WTC11 (cell line): ENCODE measurements at regions not wholly inside any gene's neighbourhood (a gene's known extent, or its start where the extent isn't known, plus 50 kb on each side); places are given as distances from the start of the nearest gene placed in this dataset.

Experiments
- ATAC-seq: fragments of 200-7000 bp; cut with Tn5 transposase; 2 replicates; pipeline ENCODE4 v1.10.0; 2021; ENCODE audit warnings: mild to moderate bottlenecking, moderate library complexity
- CTCF ChIA-PET: fragments of 300-600 bp; sonication (Branson Sonifier 250); formaldehyde crosslinking; loops from one replicate; lab custom pipeline; 2021; ENCODE audit warnings: antibody characterized with exemption; lab: Charles Lee
- POLR2A ChIA-PET: fragments of 350-600 bp; sonication (Branson Sonifier 250); formaldehyde crosslinking; loops from one replicate; lab custom pipeline; 2021; ENCODE audit warnings: antibody characterized with exemption; lab: Charles Lee
- DNase-seq: peaks from one replicate; pipeline ENCODE4 v3.0.0; 2021; ENCODE audit warnings: low spot score
- H3K27ac Mint-ChIP-seq: 2 replicates; pipeline ENCODE4 v1.8.0; 2021; ENCODE audit warnings: mixed read lengths
- H3K27me3 Mint-ChIP-seq: 2 replicates; pipeline ENCODE4 v1.8.0; 2021; ENCODE audit warnings: low read depth, mild to moderate bottlenecking, moderate library complexity, mixed read lengths
- H3K36me3 Mint-ChIP-seq: 2 replicates; pipeline ENCODE4 v1.8.0; 2021; ENCODE audit warnings: mixed read lengths
- H3K4me1 Mint-ChIP-seq: 2 replicates; pipeline ENCODE4 v1.8.0; 2022; ENCODE audit warnings: mixed read lengths
- H3K4me3 Mint-ChIP-seq: 2 replicates; pipeline ENCODE4 v1.8.0; 2021; ENCODE audit warnings: mild to moderate bottlenecking, moderate library complexity, mixed read lengths
- H3K9me3 Mint-ChIP-seq: 2 replicates; pipeline ENCODE4 v1.8.0; 2021; ENCODE audit warnings: mixed read lengths
- ATF6 ChIP-seq: sonication (generic); formaldehyde crosslinking; IDR thresholded peaks from 2 replicates; pipeline ENCODE4 v1.8.1; 2023; ENCODE audit warnings: mild to moderate bottlenecking, missing genetic modification reagents
- CREB1 ChIP-seq: sonication (generic); formaldehyde crosslinking; IDR thresholded peaks from 2 replicates; pipeline ENCODE4 v1.8.0; 2023; ENCODE audit warnings: mild to moderate bottlenecking, missing genetic modification reagents
- ELF4 ChIP-seq: sonication (generic); formaldehyde crosslinking; IDR thresholded peaks from 2 replicates; pipeline ENCODE4 v1.8.1; 2022; ENCODE audit warnings: low read depth, mild to moderate bottlenecking, moderate library complexity, missing genetic modification reagents
- FOXJ3 ChIP-seq: sonication (generic); formaldehyde crosslinking; IDR thresholded peaks from 2 replicates; pipeline ENCODE4 v1.9.0; 2021; ENCODE audit warnings: missing genetic modification reagents, mild to moderate bottlenecking, borderline replicate concordance
- HMGA2 ChIP-seq: fragments of 250-450 bp; sonication (Bioruptor Pico); IDR thresholded peaks from 2 replicates; pipeline ENCODE4 v1.4.0; 2021; ENCODE audit warnings: mild to moderate bottlenecking, moderate library complexity
- IRF2 ChIP-seq: sonication (generic); formaldehyde crosslinking; IDR thresholded peaks from 2 replicates; pipeline ENCODE4 v1.8.0; 2022; ENCODE audit warnings: low read depth, missing genetic modification reagents, borderline replicate concordance
- NFATC4 ChIP-seq: fragments of 250-450 bp; sonication (Bioruptor Pico); IDR thresholded peaks from 2 replicates; pipeline ENCODE4 v1.9.0; 2021; ENCODE audit warnings: mild to moderate bottlenecking
- NR1H2 ChIP-seq: sonication (generic); formaldehyde crosslinking; IDR thresholded peaks from 2 replicates; pipeline ENCODE4 v1.9.0; 2021; ENCODE audit warnings: mild to moderate bottlenecking, moderate library complexity, missing genetic modification reagents
- NR2C2 ChIP-seq: sonication (generic); formaldehyde crosslinking; IDR thresholded peaks from 2 replicates; pipeline ENCODE4 v1.8.0; 2022; ENCODE audit warnings: mild to moderate bottlenecking, missing genetic modification reagents
- PRRX2 ChIP-seq: fragments of 250-450 bp; sonication (Bioruptor Pico); IDR thresholded peaks from 2 replicates; pipeline ENCODE4 v1.8.0; 2021; ENCODE audit warnings: mild to moderate bottlenecking
- RELA ChIP-seq: sonication (generic); formaldehyde crosslinking; IDR thresholded peaks from 2 replicates; pipeline ENCODE4 v1.8.1; 2022; ENCODE audit warnings: missing genetic modification reagents, mild to moderate bottlenecking, borderline replicate concordance
- SOX15 ChIP-seq: fragments of 250-450 bp; sonication (Bioruptor Pico); IDR thresholded peaks from 2 replicates; pipeline ENCODE4 v1.9.0; 2021; ENCODE audit warnings: mild to moderate bottlenecking
- STAT6 ChIP-seq: sonication (generic); formaldehyde crosslinking; conservative IDR thresholded peaks from 2 replicates; pipeline ENCODE4 v1.8.1; 2023; ENCODE audit warnings: mild to moderate bottlenecking, low read depth, missing genetic modification reagents, moderate library complexity
- USF2 ChIP-seq: sonication (generic); formaldehyde crosslinking; IDR thresholded peaks from 2 replicates; pipeline ENCODE4 v1.8.1; 2023; ENCODE audit warnings: mild to moderate bottlenecking, missing genetic modification reagents, moderate library complexity
- ZBTB43 ChIP-seq: sonication (generic); formaldehyde crosslinking; IDR thresholded peaks from 2 replicates; pipeline ENCODE4 v1.8.1; 2023; ENCODE audit warnings: mild to moderate bottlenecking, missing genetic modification reagents
- ZNF121 ChIP-seq: sonication (generic); formaldehyde crosslinking; IDR thresholded peaks from 2 replicates; pipeline ENCODE4 v1.8.0; 2023; ENCODE audit warnings: missing genetic modification reagents
- ZNF219 ChIP-seq: sonication (generic); formaldehyde crosslinking; IDR thresholded peaks from 2 replicates; pipeline ENCODE4 v1.8.0; 2023; ENCODE audit warnings: missing genetic modification reagents, mild to moderate bottlenecking, borderline replicate concordance
- ZNF232 ChIP-seq: sonication (generic); formaldehyde crosslinking; IDR thresholded peaks from 2 replicates; pipeline ENCODE4 v1.8.0; 2022; ENCODE audit warnings: mild to moderate bottlenecking, missing genetic modification reagents
- ZNF263 ChIP-seq: sonication (generic); formaldehyde crosslinking; IDR thresholded peaks from 2 replicates; pipeline ENCODE4 v1.8.1; 2022; ENCODE audit warnings: low read depth, mild to moderate bottlenecking, moderate library complexity, missing genetic modification reagents
- ZNF317 ChIP-seq: sonication (generic); formaldehyde crosslinking; IDR thresholded peaks from 2 replicates; pipeline ENCODE4 v1.8.1; 2023; ENCODE audit warnings: low read depth, mild to moderate bottlenecking, moderate library complexity, missing genetic modification reagents, borderline replicate concordance
- ZNF416 ChIP-seq: fragments of 250-450 bp; sonication (Bioruptor Pico); IDR thresholded peaks from 2 replicates; pipeline ENCODE4 v1.9.0; 2021; ENCODE audit warnings: mild to moderate bottlenecking, inconsistent platforms
- ZNF512 ChIP-seq: sonication (generic); formaldehyde crosslinking; IDR thresholded peaks from 2 replicates; pipeline ENCODE4 v1.8.1; 2022; ENCODE audit warnings: missing genetic modification reagents, borderline replicate concordance
- ZNF671 ChIP-seq: fragments of 250-450 bp; sonication (Bioruptor Pico); IDR thresholded peaks from 2 replicates; pipeline ENCODE4 v1.8.0; 2021; ENCODE audit warnings: mild to moderate bottlenecking
- TF ChIP-seq, protein P1 (sequence below): sonication (generic); formaldehyde crosslinking; IDR thresholded peaks from 2 replicates; pipeline ENCODE4 v1.8.1; 2022; ENCODE audit warnings: mild to moderate bottlenecking, moderate library complexity, missing genetic modification reagents

GRCh38 chr13:31518645-31519044, 220.7 kb upstream of the RXFP2 start (continued):
- TF ChIP-seq, protein P1, sequence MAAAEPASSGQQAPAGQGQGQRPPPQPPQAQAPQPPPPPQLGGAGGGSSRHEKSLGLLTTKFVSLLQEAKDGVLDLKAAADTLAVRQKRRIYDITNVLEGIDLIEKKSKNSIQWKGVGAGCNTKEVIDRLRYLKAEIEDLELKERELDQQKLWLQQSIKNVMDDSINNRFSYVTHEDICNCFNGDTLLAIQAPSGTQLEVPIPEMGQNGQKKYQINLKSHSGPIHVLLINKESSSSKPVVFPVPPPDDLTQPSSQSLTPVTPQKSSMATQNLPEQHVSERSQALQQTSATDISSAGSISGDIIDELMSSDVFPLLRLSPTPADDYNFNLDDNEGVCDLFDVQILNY (CRISPR knock-in tag): no peak
- TF ChIP-seq ZNF416 (no peak), ZNF317 (CRISPR knock-in tag) (no peak), ATF6 (CRISPR knock-in tag) (no peak), FOXJ3 (CRISPR knock-in tag) (no peak), NFATC4 (no peak)
- TF ChIP-seq, all 79 proteins: peak for 0

- TF ChIP-seq STAT6: no peak
- TF ChIP-seq ZBTB43 (CRISPR knock-in tag): no peak
- TF ChIP-seq ZNF671: no peak
- TF ChIP-seq ZNF416: no peak
- TF ChIP-seq ZNF219 (CRISPR knock-in tag): no peak
- no peak for TF ChIP-seq HMGA2 (CRISPR knock-in tag)
- TF ChIP-seq CREB1 (CRISPR knock-in tag): no peak
- no peak for TF ChIP-seq NFATC4
- no peak for TF ChIP-seq PRRX2
- no peak for TF ChIP-seq ZNF121 (CRISPR knock-in tag)
- TF ChIP-seq IRF2 (CRISPR knock-in tag): no peak
- no peak for TF ChIP-seq SOX15 (CRISPR knock-in tag)
- TF ChIP-seq NR1H2 (CRISPR knock-in tag): no peak
- CTCF ChIA-PET: interaction anchor here (1.7 kb wide), 1 partner anchor 17 kb away, joined by 6 read pairs; no protein-coding TSS in a partner anchor
- no peak for ATAC-seq
- Mint-ChIP-seq H3K27me3 (peaks cover 3% of the 10 kb centered on the region; the same call in 1 of the 2 replicates), H3K27ac (no peak overlapping the region), H3K4me3 (no peak overlapping the region), H3K9me3 (peaks cover 5% of the 10 kb centered on the region; the same call in 1 of the 2 replicates), H3K36me3 (no peaks in the 10 kb centered on the region), H3K4me1 (peaks cover 17% of the 10 kb centered on the region)
- no peak for DNase-seq
- POLR2A ChIA-PET: no interaction called here
Measured at GRCh38 chr13:31521435-31521834, 217.9 kb upstream of the RXFP2 start.

DNA sequence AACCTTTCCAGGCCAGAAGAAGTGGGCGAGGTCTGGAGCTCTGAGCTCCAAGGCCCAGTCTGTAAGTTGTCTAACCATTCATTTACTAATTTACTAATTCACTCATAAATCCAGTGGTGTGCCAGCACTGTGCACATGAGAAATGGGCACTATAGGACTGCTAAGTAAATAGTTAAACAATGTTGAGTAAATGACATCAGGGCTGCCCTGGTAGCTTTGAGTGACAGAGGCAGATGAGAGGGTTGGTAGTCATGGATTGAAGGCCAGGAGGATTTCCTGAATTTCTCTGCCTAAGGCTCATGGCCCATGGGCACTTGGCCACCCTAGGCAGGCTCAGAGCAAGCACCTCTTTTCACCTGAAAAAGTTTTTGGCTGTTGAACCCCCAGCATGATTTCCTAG, 216.9 kb upstream of the RXFP2 start:
- Mint-ChIP-seq H3K36me3 (no peaks in the 10 kb centered on the region), H3K27ac (no peak overlapping the region), H3K4me1 (peaks cover 17% of the 10 kb centered on the region), H3K4me3 (no peak overlapping the region), H3K9me3 (peaks cover 5% of the 10 kb centered on the region; the same call in 1 of the 2 replicates), H3K27me3 (peaks cover 3% of the 10 kb centered on the region; the same call in 1 of the 2 replicates)
- ATAC-seq: no peak
- DNase-seq: no peak
- ChIA-PET POLR2A (no interaction called here), CTCF (interaction anchor here (1.7 kb wide), 1 partner anchor 16 kb away, joined by 6 read pairs; no protein-coding TSS in a partner anchor)
- TF ChIP-seq NFATC4 (no peak), RELA (no peak), ZNF263 (CRISPR knock-in tag) (no peak), PRRX2 (no peak), ELF4 (CRISPR knock-in tag) (no peak), ZNF512 (CRISPR knock-in tag) (no peak), CREB1 (CRISPR knock-in tag) (no peak), ZNF232 (CRISPR knock-in tag) (no peak), USF2 (CRISPR knock-in tag) (no peak), NR2C2 (no peak)
- TF ChIP-seq, protein P1 (CRISPR knock-in tag): no peak
